ENCODE measurements at regions not wholly inside any gene's neighbourhood (a gene's known extent, or its start where the extent isn't known, plus 50 kb on each side); places are given as distances from the start of the nearest gene placed in this dataset.
A peak's percentile ranks its signal among the peaks of the same experiment; 100 is the strongest.

DNA sequence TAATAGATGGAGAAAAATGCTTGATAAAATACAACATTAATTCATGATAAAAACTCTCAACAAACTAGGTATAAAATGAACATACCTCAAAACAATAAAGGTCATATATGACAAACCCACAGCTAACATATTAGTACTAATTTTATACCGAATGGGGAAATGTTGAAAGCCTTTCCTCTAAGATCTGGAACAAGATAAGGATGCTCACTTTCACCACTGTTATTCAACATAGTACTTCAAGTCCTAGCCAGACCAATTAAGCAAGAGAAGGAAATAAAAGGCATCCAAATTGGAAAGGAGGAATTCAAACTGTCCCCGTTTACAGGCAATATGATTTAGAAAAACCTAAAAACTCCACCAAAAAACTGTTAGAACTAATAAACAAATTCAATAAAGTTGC lies 61.5 kb upstream of the CTIF start:
- H3K4me1 ChIP-seq (ENCODE audit: control insufficient read depth in 1 of 2, insufficient read depth in 1 of 2, low read depth in 1 of 2, low read length in 1 of 2), result no peaks in the 10 kb centered on the region
- H3K27me3 ChIP-seq, result no peaks in the 10 kb centered on the region
- H3K4me3 ChIP-seq (ENCODE audit: low read depth in 1 of 2, low read length in 1 of 2), result no peak overlapping the region
- no peaks in the 10 kb centered on the region for H3K9me3 ChIP-seq
- no peaks in the 10 kb centered on the region for H3K36me3 ChIP-seq
- TF ChIP-seq, protein P1, sequence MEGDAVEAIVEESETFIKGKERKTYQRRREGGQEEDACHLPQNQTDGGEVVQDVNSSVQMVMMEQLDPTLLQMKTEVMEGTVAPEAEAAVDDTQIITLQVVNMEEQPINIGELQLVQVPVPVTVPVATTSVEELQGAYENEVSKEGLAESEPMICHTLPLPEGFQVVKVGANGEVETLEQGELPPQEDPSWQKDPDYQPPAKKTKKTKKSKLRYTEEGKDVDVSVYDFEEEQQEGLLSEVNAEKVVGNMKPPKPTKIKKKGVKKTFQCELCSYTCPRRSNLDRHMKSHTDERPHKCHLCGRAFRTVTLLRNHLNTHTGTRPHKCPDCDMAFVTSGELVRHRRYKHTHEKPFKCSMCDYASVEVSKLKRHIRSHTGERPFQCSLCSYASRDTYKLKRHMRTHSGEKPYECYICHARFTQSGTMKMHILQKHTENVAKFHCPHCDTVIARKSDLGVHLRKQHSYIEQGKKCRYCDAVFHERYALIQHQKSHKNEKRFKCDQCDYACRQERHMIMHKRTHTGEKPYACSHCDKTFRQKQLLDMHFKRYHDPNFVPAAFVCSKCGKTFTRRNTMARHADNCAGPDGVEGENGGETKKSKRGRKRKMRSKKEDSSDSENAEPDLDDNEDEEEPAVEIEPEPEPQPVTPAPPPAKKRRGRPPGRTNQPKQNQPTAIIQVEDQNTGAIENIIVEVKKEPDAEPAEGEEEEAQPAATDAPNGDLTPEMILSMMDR (IDR thresholded peaks at IDR 0.05), result no peak
- no peak overlapping the region for H3K27ac ChIP-seq

DNA sequence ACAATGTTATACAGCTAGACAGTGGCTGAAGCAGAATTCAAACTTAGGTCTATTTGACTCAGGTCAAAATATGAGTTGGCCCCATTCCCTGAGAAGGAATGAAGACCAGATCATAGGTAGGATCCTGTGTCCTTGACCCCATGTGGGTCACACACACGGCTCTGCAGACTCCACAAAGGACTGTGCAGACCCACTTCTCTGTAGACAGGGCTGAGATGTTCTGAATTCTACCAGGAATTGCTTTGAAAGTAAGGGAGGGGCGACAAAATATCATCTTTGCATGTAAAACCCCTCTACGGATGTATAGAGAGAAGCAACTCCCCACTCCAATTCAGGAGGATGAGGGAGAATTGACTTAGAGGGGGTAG lies 62.3 kb upstream of the CTIF start:
- Histone ChIP-seq H3K4me3 (ENCODE audit: low read depth in 1 of 2, low read length in 1 of 2) (no peak overlapping the region), H3K27ac (no peak overlapping the region), H3K36me3 (no peaks in the 10 kb centered on the region), H3K27me3 (no peaks in the 10 kb centered on the region), H3K4me1 (ENCODE audit: control insufficient read depth in 1 of 2, insufficient read depth in 1 of 2, low read depth in 1 of 2, low read length in 1 of 2) (no peaks in the 10 kb centered on the region), H3K9me3 (no peaks in the 10 kb centered on the region)
- TF ChIP-seq, protein P1 (IDR thresholded peaks at IDR 0.05), result no peak

DNA sequence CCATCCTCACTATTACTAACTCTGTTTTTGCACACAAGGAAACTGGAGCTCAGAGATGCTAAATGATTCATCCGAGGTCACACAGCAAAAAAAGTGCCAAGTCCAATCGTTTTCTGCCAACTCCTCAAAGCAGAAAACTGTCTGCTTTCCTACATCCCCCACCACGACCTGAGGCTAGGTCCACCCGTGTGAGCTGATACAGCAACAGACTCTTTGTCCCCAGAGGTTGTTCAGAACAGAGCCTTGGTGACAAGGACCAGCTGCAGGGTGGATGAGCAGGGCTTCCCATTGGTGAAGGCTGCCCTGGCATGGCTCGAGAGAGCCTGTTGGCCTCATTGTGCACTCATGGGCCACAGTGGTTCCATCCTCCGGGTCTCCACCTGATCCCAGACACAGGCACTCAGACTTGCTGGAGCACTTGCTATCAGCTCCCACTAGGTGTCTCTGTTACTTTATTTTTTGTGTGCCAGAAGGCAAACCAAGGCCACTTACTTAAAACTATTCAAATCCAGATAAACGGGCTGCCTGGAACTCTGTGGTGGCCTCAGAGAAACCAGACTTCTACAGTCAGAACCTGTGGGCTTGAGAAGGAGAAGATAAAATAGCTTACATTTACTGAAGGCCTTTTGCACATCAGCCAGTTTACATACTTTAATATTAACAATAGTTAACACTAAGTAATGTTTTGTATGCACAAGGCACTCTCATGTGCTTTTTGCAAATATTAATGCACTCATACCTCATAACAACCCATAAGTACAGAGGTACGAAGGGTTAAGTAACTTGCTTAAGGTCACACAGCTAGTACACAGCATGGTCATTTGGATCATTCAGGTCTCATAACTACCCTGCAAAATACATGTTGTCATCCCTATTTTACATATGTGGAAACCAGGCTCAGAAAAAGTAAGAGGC lies 62.9 kb upstream of the CTIF start:
- H3K27me3 ChIP-seq, result no peaks in the 10 kb centered on the region
- TF ChIP-seq, protein P1 (IDR thresholded peaks at IDR 0.05), result peak; percentile 11

DNA sequence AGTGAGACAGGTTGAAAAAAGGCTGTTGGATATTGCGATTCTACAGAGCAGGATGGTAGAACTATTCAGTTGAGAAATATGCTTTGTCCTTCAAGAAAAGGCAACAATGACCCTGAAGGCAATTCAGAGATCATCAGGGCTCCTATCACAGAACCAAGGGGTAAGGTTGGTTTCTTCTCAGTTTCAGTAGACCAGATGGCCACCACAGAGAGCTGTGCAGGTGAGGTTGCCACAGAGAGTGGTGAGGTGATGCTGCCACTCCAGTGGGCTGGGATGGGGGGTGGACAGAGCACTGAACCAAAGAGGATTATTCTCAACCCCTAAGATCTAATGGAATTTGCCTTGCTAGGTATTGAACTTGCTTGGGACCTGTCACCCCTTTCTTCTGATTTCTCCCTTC lies 64.6 kb upstream of the ZBTB7C start:
- Histone ChIP-seq H3K4me1 (ENCODE audit: control insufficient read depth in 1 of 2, insufficient read depth in 1 of 2, low read depth in 1 of 2, low read length in 1 of 2) (no peaks in the 10 kb centered on the region), H3K27ac (no peak overlapping the region)

More for the DNA sequence above, 62.9 kb upstream of the CTIF start:
- H3K4me1 ChIP-seq (ENCODE audit: control insufficient read depth in 1 of 2, insufficient read depth in 1 of 2, low read depth in 1 of 2, low read length in 1 of 2), result no peaks in the 10 kb centered on the region
- H3K36me3 ChIP-seq, result no peaks in the 10 kb centered on the region
- H3K27ac ChIP-seq, result no peak overlapping the region
- H3K9me3 ChIP-seq, result no peaks in the 10 kb centered on the region
- no peak overlapping the region for H3K4me3 ChIP-seq (ENCODE audit: low read depth in 1 of 2, low read length in 1 of 2)

DNA sequence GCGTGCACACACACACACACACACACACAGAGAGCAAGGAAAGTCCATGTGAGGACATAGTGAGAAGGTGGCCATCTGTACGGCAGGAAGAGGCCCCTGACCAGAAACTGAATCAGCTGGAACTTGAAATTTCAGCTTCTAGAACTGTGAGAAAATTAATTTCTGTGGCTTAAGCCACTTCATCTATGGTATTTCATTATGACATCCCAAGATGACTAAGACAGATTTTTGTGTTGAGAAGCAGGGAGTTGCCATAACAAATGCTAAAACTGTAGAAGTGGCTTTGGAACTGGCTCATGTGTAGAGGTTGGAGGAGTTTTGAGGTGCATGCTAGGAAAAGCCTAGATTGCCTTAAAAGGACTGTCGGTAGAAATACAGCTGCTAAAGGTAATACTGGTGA lies 63.4 kb upstream of the ZBTB7C start:
- H3K4me1 ChIP-seq (ENCODE audit: control insufficient read depth in 1 of 2, insufficient read depth in 1 of 2, low read depth in 1 of 2, low read length in 1 of 2), result no peaks in the 10 kb centered on the region
- TF ChIP-seq, protein P1 (IDR thresholded peaks at IDR 0.05), result no peak
- H3K27me3 ChIP-seq, result no peaks in the 10 kb centered on the region
- no peaks in the 10 kb centered on the region for H3K36me3 ChIP-seq
- H3K27ac ChIP-seq, result no peak overlapping the region
- no peaks in the 10 kb centered on the region for H3K9me3 ChIP-seq
- no peak overlapping the region for H3K4me3 ChIP-seq (ENCODE audit: low read depth in 1 of 2, low read length in 1 of 2)

More for the DNA sequence above, 64.6 kb upstream of the ZBTB7C start:
- H3K36me3 ChIP-seq, result no peaks in the 10 kb centered on the region
- H3K27me3 ChIP-seq, result no peaks in the 10 kb centered on the region
- TF ChIP-seq, protein P1 (IDR thresholded peaks at IDR 0.05), result no peak
- no peak overlapping the region for H3K4me3 ChIP-seq (ENCODE audit: low read depth in 1 of 2, low read length in 1 of 2)
- H3K9me3 ChIP-seq, result no peaks in the 10 kb centered on the region

Measured in neutrophil (primary cell).